WI38 (cell line): ENCODE measurements at regions not wholly inside any gene's neighbourhood (a gene's known extent, or its start where the extent isn't known, plus 50 kb on each side); places are given as distances from the start of the nearest gene placed in this dataset.
A peak's percentile ranks its signal among the peaks of the same experiment; 100 is the strongest.

Experiments used
- H3K4me3 ChIP-seq: 2 replicates; pipeline ENCODE4 v1.5.1; 2011; ENCODE audit warnings: low read depth, mild to moderate bottlenecking, control low read depth, low read length
- TF ChIP-seq, protein P1 (sequence below): IDR thresholded peaks from 2 replicates; pipeline ENCODE4 v1.5.1; 2012; ENCODE audit warnings: low read depth, mild to moderate bottlenecking, control low read depth, low read length

- no peak overlapping the region for H3K4me3 ChIP-seq
- TF ChIP-seq, protein P1, sequence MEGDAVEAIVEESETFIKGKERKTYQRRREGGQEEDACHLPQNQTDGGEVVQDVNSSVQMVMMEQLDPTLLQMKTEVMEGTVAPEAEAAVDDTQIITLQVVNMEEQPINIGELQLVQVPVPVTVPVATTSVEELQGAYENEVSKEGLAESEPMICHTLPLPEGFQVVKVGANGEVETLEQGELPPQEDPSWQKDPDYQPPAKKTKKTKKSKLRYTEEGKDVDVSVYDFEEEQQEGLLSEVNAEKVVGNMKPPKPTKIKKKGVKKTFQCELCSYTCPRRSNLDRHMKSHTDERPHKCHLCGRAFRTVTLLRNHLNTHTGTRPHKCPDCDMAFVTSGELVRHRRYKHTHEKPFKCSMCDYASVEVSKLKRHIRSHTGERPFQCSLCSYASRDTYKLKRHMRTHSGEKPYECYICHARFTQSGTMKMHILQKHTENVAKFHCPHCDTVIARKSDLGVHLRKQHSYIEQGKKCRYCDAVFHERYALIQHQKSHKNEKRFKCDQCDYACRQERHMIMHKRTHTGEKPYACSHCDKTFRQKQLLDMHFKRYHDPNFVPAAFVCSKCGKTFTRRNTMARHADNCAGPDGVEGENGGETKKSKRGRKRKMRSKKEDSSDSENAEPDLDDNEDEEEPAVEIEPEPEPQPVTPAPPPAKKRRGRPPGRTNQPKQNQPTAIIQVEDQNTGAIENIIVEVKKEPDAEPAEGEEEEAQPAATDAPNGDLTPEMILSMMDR, result no peak
Observed at GRCh38 chr20:11677836-11678235, 239.9 kb upstream of the BTBD3 start.

GRCh38 chr20:11682285-11682684 is 235.4 kb upstream of the BTBD3 start:
- TF ChIP-seq, protein P1, result no peak
- no peak overlapping the region for H3K4me3 ChIP-seq

DNA sequence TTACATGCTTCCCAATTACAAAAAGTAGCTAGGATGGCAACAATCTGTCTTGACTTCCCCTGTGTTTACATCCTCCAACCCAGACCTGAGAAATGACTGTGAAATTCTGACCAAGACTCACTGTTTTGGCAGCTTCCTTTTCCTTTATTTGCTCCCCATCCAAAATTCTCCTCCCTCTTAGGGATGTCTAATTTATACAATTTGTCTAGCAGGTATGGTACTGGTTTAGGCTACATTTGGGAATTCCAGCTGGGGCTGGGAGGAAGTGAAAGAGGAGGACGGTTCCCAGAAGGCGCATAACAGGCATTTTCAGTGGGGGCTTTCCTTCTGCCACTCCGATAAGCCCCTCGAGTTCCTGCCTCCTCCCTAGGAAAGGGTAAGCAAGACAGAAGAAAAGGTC is 231.5 kb upstream of the BTBD3 start:
- no peak overlapping the region for H3K4me3 ChIP-seq
- TF ChIP-seq, protein P1, result no peak

GRCh38 chr20:11686820-11687543 is 230.7 kb upstream of the BTBD3 start:
- peak overlapping the region; percentile 49 for H3K4me3 ChIP-seq
- TF ChIP-seq, protein P1, result no peak

DNA sequence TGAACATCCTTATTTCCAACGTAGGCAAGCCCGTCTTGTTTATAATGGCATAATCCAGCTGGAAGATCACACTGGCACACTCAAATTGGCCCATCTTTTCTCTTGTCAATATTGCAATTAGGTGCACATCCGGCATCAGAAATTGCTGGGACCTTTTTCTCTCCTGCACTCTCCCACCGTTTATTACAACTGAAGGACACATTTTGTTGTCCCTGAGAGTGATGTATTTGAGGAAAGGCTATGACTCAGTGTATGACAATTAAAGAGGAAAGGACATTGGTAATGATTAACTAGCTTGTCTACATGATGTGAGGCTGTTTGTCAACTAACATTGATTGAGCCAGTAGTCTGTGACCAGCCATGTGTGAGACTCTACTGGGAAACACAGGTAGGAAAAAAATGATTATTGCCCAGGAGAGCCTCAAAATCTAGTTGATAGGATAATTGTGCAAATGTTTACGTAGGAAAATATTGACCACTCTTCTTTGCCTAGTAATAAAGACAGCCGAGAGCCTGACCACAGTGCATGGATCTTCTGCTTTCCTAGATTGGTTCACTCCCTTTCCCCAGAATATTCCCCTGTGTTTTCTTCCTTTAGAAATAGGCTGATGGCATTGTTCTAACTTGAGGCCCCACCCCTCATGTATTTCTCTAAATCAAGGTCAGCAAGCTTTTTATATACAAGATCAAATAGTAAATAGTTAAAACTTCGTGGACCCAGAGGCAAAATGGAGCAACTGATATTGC is 230.0 kb upstream of the BTBD3 start:
- TF ChIP-seq, protein P1, result no peak

GRCh38 chr20:11689262-11689661 is 228.4 kb upstream of the BTBD3 start:
- H3K4me3 ChIP-seq, result no peak overlapping the region
- TF ChIP-seq, protein P1, result no peak

More for the DNA sequence above, 230.0 kb upstream of the BTBD3 start:
- H3K4me3 ChIP-seq, result no peak overlapping the region; the same call in 1 of the 2 replicates

GRCh38 chr20:11691766-11692165 is 225.9 kb upstream of the BTBD3 start:
- TF ChIP-seq, protein P1, result no peak
- no peak overlapping the region for H3K4me3 ChIP-seq
